IPS-20b (cell line): ENCODE measurements at regions not wholly inside any gene's neighbourhood (a gene's known extent, or its start where the extent isn't known, plus 50 kb on each side); places are given as distances from the start of the nearest gene placed in this dataset.
A peak's percentile ranks its signal among the peaks of the same experiment; 100 is the strongest.

ENCODE experiments used
- H3K27ac ChIP-seq: one replicate; pipeline ENCODE4 v1.5.1; 2013; ENCODE audit warnings: low read length
- H3K27me3 ChIP-seq: 2 replicates; pipeline ENCODE4 v1.6.1; 2013; ENCODE audit warnings: mild to moderate bottlenecking, low read length, inconsistent platforms; ENCODE audit not compliant: insufficient read depth
- H3K36me3 ChIP-seq: 2 replicates; pipeline ENCODE4 v1.6.1; 2013; ENCODE audit warnings: low read depth, mild to moderate bottlenecking, inconsistent platforms, low read length, moderate library complexity; ENCODE audit not compliant: insufficient read depth
- H3K4me1 ChIP-seq: 2 replicates; pipeline ENCODE4 v1.6.1; 2013; ENCODE audit warnings: mild to moderate bottlenecking, control low read depth, inconsistent platforms, low read length, moderate library complexity; ENCODE audit not compliant: insufficient read depth
- H3K4me3 ChIP-seq: 2 replicates; pipeline ENCODE4 v1.5.1; 2013; ENCODE audit warnings: mild to moderate bottlenecking, low read length, inconsistent platforms
- H3K9ac ChIP-seq: 2 replicates; pipeline ENCODE4 v1.6.1; 2013; ENCODE audit warnings: low read depth, mild to moderate bottlenecking, inconsistent platforms, low read length, moderate library complexity
- H3K9me3 ChIP-seq: 2 replicates; pipeline ENCODE4 v1.6.1; 2013; ENCODE audit warnings: mild to moderate bottlenecking, low read depth, low read length, inconsistent platforms; ENCODE audit not compliant: insufficient read depth

DNA sequence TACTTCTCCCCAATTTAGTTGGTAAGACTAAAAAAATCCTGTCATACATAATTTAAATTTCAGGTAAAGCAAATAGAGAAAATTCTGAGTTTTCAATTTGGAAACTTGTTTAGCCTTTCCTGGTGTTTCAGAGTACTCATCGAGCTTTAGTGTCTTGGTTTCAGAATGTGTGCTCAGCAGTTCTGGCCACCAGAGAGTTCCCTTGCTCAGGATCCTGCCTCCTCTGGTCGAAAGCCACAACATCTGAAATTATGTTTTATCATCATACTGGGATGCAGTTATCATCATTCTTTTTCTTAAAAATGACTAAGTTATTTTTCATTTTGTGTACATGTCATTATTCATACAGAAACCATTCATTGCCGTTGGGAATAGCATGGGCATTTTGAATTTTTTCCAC is 263.2 kb upstream of the SPRY2 start:
- Histone ChIP-seq H3K27me3 (no peaks in the 10 kb centered on the region), H3K9ac (no peak overlapping the region), H3K36me3 (no peaks in the 10 kb centered on the region), H3K27ac (no peak overlapping the region), H3K9me3 (no peaks in the 10 kb centered on the region), H3K4me1 (no peaks in the 10 kb centered on the region), H3K4me3 (no peak overlapping the region)

DNA sequence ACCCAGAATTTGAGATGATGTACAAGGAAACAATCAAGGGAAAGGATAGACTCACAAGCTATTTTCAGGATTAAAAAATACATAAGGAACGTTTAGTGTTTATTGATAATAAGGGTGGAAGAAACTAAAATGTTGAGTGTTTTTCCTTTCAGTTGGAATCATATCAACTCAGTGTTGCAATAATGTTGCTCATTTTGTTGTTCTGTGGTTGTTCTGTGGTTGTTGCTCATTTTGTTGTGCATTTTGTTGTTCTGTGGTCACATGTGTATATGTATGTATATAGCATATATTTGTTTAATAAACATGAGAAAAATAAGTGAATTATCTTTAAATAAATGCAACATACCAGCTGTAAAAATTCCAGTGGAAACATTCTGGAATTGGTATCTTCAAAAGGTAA is 262.4 kb upstream of the SPRY2 start:
- no peak overlapping the region for H3K27ac ChIP-seq
- no peak overlapping the region for H3K4me3 ChIP-seq
- H3K9me3 ChIP-seq = no peaks in the 10 kb centered on the region
- H3K27me3 ChIP-seq = no peaks in the 10 kb centered on the region
- H3K9ac ChIP-seq = no peak overlapping the region
- no peaks in the 10 kb centered on the region for H3K36me3 ChIP-seq
- no peaks in the 10 kb centered on the region for H3K4me1 ChIP-seq

DNA sequence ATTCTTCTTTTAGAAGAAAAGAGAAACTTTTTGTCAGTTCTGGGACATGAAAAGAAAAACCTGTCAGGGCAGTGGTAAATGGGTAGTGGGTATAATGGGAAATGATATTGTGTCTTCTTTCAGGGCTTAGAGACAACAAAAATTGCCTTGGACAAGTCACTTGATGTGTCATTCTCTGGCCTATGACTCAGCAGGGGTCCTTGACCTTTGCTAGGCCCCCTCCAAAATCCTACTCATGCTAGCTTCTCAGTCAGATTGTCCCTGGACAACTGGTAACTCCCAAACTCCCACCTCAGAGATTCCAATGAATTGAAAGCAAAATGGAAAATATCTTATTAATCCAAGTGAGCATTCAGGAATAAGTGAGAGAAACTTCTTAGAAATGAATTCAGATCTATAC is 258.8 kb upstream of the SPRY2 start:
- Histone ChIP-seq H3K27ac (no peak overlapping the region), H3K27me3 (no peaks in the 10 kb centered on the region), H3K4me3 (no peak overlapping the region), H3K9ac (no peak overlapping the region), H3K36me3 (no peaks in the 10 kb centered on the region), H3K9me3 (no peaks in the 10 kb centered on the region), H3K4me1 (no peaks in the 10 kb centered on the region)

DNA sequence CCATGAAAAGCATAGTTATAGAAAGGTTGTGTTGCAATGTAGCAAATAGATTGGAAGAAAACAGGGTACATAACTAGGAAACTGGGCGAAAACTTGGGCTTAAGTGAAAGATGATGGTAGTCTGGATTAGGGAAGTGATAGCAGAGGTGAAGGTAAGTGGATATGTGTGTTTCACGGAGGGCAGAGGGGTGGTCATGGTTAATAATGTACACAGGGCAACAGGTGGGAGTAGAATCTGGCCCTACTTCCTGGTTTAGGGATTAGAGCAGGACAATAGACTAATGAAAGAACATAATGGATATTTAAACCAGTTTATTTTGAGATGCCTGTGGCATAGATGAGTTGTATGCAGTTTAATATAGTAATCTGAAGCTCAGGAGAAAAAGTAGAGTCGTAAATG is 257.3 kb upstream of the SPRY2 start:
- Histone ChIP-seq H3K4me1 (no peaks in the 10 kb centered on the region), H3K27me3 (no peaks in the 10 kb centered on the region), H3K9me3 (no peaks in the 10 kb centered on the region), H3K9ac (no peak overlapping the region), H3K4me3 (no peak overlapping the region), H3K36me3 (no peaks in the 10 kb centered on the region), H3K27ac (no peak overlapping the region)

DNA sequence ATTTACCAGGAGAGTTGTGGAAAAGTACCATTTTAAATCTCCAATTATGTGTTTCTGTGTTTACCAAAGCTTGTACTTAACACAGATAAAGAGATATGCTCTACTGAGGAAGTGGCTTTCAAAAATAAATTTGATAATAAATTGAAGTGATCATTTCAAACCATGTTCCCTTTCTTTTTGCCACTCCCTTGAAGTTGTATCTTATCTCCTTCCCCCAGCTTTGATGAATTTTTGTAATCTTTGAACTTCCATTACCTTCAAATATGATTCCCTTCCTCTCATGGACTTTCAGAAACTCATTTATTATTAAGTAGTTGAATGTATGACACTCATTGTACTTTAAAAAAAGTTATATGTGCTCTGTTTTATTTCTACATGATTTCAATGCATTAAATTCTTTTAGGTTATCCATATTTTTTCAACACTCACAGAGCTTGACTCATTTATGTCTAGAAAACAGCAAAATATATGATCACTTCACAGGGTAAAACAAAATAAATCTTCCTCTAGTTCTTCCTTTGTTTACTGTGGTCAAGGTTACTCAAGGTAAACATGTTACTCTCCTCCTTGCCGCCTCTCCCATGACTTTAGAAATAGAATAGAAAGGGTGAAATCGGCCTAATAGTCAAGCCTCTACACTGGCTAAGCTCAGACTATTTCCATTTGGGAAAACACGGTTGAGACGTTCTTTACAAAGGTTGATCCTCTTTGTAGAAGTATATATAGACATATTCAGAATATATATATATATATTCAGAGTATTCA is 251.2 kb upstream of the SPRY2 start:
- Histone ChIP-seq H3K9ac (no peak overlapping the region), H3K27me3 (no peaks in the 10 kb centered on the region), H3K27ac (no peak overlapping the region), H3K4me1 (0 out of 2 replicates have a peak, but pooled peaks cover 3% of the 10 kb centered on the region), H3K36me3 (no peaks in the 10 kb centered on the region), H3K4me3 (no peak overlapping the region), H3K9me3 (no peaks in the 10 kb centered on the region; the same call in none of the 2 replicates)

DNA sequence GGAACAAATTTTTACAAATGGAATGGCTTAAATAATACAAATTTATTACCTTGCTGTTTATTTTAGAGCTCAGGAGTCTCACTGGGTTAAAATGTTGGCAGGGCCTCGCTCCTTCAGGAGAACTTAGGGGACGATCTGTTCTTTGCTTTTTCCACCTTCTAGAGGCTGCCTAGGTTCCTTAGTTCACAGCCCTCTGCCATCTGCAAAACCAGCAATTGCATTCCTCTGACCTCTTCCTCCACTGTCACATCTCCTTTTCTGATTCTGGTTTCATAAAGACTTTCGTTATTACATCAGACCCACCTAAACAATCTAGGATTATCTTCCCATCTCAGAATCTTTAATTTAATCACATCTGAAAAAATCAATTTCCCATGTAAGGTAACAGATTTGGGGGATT is 249.6 kb upstream of the SPRY2 start:
- Histone ChIP-seq H3K36me3 (no peaks in the 10 kb centered on the region), H3K27ac (no peak overlapping the region), H3K9ac (no peak overlapping the region)

DNA sequence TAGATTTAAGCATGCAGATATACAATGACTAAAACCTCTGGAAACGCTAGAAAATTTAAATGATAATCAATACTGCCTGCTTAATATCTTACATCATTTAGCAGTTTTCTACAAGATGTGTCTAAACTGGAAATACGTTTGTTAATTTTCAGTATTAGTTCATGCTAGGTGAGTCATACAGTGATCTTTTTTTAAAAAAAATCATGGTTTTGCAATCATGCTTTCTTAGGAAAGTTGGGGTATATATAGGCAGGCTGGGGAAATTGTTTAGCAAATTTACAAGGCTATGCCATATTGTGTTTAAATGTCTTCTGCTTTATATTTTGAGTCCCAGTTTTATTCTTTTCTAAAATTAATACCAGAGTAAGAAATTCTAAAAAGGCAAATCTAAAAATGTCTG is 245.4 kb upstream of the SPRY2 start:
- Histone ChIP-seq H3K36me3 (no peaks in the 10 kb centered on the region), H3K27me3 (no peaks in the 10 kb centered on the region), H3K27ac (no peak overlapping the region), H3K4me3 (no peak overlapping the region), H3K9me3 (no peaks in the 10 kb centered on the region; the same call in none of the 2 replicates), H3K9ac (no peak overlapping the region), H3K4me1 (peaks cover 17% of the 10 kb centered on the region; the same call in 1 of the 2 replicates)

More for the DNA sequence above, 249.6 kb upstream of the SPRY2 start:
- peaks cover 6% of the 10 kb centered on the region; the same call in 1 of the 2 replicates for H3K4me1 ChIP-seq
- no peak overlapping the region for H3K4me3 ChIP-seq
- no peaks in the 10 kb centered on the region; the same call in none of the 2 replicates for H3K9me3 ChIP-seq
- no peaks in the 10 kb centered on the region for H3K27me3 ChIP-seq

DNA sequence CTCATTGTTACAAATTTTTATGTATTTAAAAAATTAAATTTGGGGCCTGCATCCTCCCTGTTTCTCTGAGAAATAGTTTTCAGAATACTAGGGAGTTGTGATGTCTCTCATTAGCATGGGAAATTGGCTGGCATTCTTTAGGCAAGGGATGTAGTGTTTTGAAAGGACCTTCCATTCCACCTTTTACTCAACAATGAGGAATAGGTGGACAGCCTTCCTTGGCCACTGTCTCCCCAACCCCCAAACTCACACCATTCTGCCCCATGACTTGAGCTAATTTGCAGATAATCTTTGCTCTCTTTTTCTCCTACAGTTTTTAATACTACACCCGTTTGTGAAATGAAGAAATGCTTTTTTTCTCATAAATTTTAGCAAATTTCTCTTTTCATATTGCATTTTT is 244.6 kb upstream of the SPRY2 start:
- H3K27me3 ChIP-seq = no peaks in the 10 kb centered on the region
- H3K36me3 ChIP-seq = no peaks in the 10 kb centered on the region
- H3K9ac ChIP-seq = no peak overlapping the region
- no peak overlapping the region for H3K4me3 ChIP-seq
- no peak overlapping the region for H3K27ac ChIP-seq
- no peaks in the 10 kb centered on the region; the same call in none of the 2 replicates for H3K9me3 ChIP-seq
- peaks cover 14% of the 10 kb centered on the region; the same call in 1 of the 2 replicates for H3K4me1 ChIP-seq

DNA sequence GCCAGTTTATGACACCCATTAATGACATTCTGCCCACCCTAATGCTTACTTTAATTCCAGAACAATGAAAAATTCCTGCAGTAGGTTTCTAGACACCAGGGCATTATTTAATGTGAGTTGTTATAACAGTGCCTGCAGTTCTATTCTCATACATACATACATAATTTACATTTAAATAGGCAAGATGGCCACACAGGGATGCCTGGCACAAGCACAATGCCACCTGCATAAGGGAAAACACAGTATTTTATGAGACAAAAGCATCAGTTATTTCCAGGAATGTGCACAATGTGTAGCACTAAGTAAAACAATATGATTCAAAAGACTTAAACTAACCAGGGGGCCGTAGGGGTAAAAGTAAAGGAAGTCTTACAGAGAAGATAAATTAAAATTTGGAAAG is 243.9 kb upstream of the SPRY2 start:
- Histone ChIP-seq H3K27me3 (no peaks in the 10 kb centered on the region), H3K9ac (no peak overlapping the region), H3K27ac (peak overlapping the region; percentile 2), H3K4me3 (peak overlapping the region; percentile 24; the same call in 1 of the 2 replicates), H3K9me3 (no peaks in the 10 kb centered on the region; the same call in none of the 2 replicates), H3K4me1 (peaks cover 14% of the 10 kb centered on the region; the same call in 1 of the 2 replicates), H3K36me3 (no peaks in the 10 kb centered on the region)

DNA sequence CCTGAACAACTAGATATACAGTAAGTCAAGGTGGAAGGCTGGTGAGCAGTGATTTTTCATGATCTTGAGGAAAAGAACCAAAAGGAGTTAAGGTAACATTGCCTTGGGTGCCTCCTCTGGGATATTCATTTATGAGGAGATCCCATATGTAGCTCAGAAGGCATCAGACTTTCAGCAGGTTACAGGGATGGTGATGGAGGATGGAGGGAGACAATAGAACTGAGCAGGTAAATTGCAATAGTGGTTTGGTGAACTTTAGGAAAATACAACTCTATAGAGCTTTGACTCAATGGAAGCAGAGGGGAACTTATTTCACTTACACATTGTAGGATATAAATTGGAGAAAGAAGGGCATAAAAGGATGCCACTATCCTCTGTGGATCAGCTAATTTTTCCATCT is 243.4 kb upstream of the SPRY2 start:
- Histone ChIP-seq H3K9ac (no peak overlapping the region), H3K4me1 (peaks cover 14% of the 10 kb centered on the region; the same call in 1 of the 2 replicates), H3K4me3 (peak overlapping the region; percentile 24; the same call in 1 of the 2 replicates), H3K9me3 (no peaks in the 10 kb centered on the region; the same call in none of the 2 replicates), H3K27ac (peak overlapping the region; percentile 65), H3K27me3 (no peaks in the 10 kb centered on the region), H3K36me3 (no peaks in the 10 kb centered on the region)

DNA sequence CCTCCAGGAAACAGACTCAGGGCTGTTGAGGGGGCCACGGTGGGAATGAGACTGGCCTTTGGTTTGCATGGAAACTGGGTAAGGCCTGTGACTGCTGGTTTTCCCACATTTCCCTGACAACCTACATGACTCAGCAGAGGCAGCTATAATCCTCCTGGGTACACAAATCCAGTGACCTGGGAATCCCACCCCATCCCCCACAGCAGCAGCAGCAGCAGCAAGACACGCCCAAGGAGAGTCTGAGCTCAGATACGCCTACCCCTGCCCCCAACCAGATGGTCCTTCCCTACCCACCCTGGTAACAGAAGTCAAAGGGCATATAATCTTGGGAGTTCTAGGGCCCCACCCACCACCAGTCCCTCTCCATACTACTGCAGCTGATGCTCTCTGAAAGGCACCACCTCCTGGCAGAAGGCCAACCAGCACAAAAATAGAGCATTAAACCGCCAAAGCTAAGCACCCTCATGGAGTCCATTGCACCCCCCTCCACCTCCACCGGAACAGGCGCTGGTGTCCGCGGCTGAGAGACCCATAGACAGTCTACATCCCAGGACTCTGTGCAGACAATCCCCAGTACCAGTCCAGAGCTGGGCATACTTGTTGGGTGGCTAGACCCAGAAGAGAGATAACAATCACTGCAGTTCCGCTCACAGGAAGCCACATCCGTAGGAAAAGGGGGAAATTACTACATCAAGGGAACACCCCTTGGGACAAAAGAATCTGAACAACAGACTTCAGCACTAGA is 237.2 kb upstream of the SPRY2 start:
- H3K27me3 ChIP-seq = no peaks in the 10 kb centered on the region

DNA sequence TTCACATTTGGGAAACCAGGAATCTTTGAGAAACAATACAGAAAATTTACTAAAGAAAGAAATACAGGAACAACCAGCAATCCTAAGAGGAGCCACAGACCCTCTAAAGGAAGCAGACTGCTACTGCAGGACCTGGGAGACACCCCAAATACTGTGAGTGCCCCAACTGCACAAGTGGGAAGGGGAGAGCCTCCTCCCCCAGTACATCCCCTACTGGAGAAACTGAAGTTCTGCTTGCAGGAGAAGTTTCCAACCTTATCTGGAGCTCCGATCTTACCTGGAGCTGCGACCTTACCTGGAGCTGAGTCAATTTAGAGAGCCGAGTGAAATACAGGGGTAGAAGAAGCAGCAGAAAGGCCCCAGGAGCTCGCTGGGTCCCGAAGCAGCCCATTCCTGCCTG is 236.4 kb upstream of the SPRY2 start:
- no peaks in the 10 kb centered on the region for H3K9me3 ChIP-seq
- H3K36me3 ChIP-seq = no peaks in the 10 kb centered on the region
- no peak overlapping the region for H3K4me3 ChIP-seq
- H3K9ac ChIP-seq = no peak overlapping the region
- H3K27me3 ChIP-seq = no peaks in the 10 kb centered on the region
- no peaks in the 10 kb centered on the region for H3K4me1 ChIP-seq
- no peak overlapping the region for H3K27ac ChIP-seq

More for the DNA sequence above, 237.2 kb upstream of the SPRY2 start:
- Histone ChIP-seq H3K4me1 (no peaks in the 10 kb centered on the region), H3K36me3 (no peaks in the 10 kb centered on the region), H3K27ac (no peak overlapping the region), H3K9me3 (no peaks in the 10 kb centered on the region), H3K9ac (no peak overlapping the region), H3K4me3 (no peak overlapping the region)
